ENCODE measurements at regions not wholly inside any gene's neighbourhood (a gene's known extent, or its start where the extent isn't known, plus 50 kb on each side); places are given as distances from the start of the nearest gene placed in this dataset.

GRCh38 chr13:106139377-106139776, 396.1 kb downstream of the EFNB2 start:
- TF ChIP-seq CTCF (IDR thresholded peaks at IDR 0.05) = no peak
- TF ChIP-seq POLR2A (IDR thresholded peaks at IDR 0.05) = no peak

Data from vagina (tissue), 2 donors.